ENCODE measurements at regions not wholly inside any gene's neighbourhood (a gene's known extent, or its start where the extent isn't known, plus 50 kb on each side); places are given as distances from the start of the nearest gene placed in this dataset.

GRCh38 chr6:111997853-111998208, 56.1 kb upstream of the CCN6 start:
- TF ChIP-seq, protein P1, sequence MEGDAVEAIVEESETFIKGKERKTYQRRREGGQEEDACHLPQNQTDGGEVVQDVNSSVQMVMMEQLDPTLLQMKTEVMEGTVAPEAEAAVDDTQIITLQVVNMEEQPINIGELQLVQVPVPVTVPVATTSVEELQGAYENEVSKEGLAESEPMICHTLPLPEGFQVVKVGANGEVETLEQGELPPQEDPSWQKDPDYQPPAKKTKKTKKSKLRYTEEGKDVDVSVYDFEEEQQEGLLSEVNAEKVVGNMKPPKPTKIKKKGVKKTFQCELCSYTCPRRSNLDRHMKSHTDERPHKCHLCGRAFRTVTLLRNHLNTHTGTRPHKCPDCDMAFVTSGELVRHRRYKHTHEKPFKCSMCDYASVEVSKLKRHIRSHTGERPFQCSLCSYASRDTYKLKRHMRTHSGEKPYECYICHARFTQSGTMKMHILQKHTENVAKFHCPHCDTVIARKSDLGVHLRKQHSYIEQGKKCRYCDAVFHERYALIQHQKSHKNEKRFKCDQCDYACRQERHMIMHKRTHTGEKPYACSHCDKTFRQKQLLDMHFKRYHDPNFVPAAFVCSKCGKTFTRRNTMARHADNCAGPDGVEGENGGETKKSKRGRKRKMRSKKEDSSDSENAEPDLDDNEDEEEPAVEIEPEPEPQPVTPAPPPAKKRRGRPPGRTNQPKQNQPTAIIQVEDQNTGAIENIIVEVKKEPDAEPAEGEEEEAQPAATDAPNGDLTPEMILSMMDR (IDR thresholded peaks at IDR 0.05; ENCODE audit: insufficient read depth, low read length, missing control alignments) = no peak
- POLR2A ChIA-PET = no interaction called here
- H3K4me3 ChIP-seq (ENCODE audit: low read depth, low read length) = no peak overlapping the region

DNA sequence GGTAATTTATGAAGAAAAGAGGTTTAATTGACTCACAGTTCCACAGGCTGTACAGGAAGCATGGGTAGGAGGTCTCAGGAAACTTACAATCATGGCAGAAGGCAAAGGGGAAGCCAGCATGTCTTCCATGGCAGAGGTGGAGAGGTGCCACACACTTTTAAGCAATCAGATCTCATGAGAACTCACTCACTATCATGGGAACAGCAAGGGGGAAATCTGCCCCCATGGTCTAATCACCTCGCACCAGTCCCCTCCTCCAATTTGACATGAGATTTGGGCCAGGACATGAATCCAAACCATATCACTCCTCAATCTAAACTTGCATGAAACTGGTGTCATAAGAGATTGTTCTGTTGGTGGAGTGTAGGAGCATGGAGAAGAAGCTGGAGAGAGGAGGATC, 51.6 kb upstream of the CCN6 start:
- POLR2A ChIA-PET = no interaction called here
- CTCF ChIA-PET = interaction anchor here (1.1 kb wide), 1 partner anchor 41 kb away, joined by 4 read pairs; no protein-coding TSS in a partner anchor
- TF ChIP-seq, protein P1 (IDR thresholded peaks at IDR 0.05; ENCODE audit: insufficient read depth, low read length, missing control alignments) = no peak
- no peak for DNase-seq (ENCODE audit: low read depth, low spot score)
- H3K4me3 ChIP-seq (ENCODE audit: low read depth, low read length) = no peak overlapping the region

More at GRCh38 chr6:111997853-111998208, 56.1 kb upstream of the CCN6 start:
- CTCF ChIA-PET = interaction anchor here (0.7 to 6.5 kb wide), 24 partner anchors 10 to 296 kb away, joined by 3 to 72 read pairs (median 4); partner anchors contain the start of genes FAM229B and TUBE1
- no peak for DNase-seq (ENCODE audit: low read depth, low spot score)
